GM19397 (cell line): ENCODE measurements at regions not wholly inside any gene's neighbourhood (a gene's known extent, or its start where the extent isn't known, plus 50 kb on each side); places are given as distances from the start of the nearest gene placed in this dataset.

Experiments used
- ATAC-seq: cut with Tn5 transposase; IDR thresholded peaks from one replicate; pipeline ENCODE4 v1.9.1; 2021; ENCODE audit warnings: mild to moderate bottlenecking, moderate library complexity; ENCODE audit not compliant: unreplicated experiment

DNA sequence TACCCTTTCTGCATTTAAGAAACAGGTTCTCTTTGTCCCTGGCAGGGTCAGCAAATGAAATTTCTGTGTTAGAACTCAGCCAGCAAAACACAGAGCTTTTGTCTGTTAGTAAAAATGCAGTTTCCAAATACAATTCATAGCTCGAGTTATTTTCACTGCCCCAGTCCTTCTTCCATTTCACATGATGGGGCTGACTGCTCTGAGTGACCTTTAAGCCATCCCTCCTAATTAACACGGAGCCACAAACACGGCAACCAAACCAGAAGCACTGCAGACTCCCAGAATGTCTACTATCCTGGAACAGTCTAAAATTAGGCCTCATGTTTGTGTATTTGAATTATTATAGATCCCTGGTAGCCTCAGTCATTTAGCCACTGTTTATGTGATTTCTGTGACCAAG is 99.1 kb upstream of the RGS4 start:
- ATAC-seq = no peak

DNA sequence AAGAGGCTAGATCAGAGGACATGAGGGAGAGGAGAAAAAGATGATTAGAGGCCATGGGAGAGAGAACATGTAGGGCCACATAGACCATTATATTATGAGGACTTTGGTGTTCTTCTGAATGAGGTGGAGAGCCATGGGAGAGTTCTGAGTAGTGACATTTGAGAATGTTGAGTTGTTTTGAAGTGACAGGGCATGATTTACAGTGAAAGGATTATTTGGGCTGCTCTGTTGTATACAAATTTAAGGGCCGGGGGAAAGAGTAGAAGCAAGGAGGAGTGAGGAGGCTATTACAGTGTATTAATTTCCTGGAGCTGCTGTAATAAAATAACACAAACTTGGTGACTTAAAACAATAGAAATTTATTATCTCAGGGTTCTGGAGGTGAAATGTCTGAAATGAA is 102.5 kb upstream of the RGS4 start:
- no peak for ATAC-seq

DNA sequence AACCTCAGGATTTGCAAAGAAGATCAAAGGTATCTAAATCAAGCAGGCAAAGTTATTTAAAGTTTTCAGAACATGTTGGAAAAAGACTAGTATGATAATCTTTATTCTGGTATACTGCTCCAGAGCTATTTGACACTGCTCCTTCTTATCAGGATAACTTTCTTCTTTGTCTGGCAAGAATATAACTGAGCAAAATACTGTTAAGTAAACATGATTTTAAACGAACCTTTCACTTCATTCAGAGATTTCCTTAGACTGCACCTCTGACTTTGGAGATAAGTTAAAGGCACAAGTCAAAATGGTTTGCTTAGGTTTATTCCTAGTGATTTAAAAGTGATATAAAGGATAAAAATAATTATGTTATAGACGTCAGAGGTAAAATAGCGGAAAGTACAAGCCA is 103.9 kb upstream of the CCDC190 start:
- no peak for ATAC-seq

DNA sequence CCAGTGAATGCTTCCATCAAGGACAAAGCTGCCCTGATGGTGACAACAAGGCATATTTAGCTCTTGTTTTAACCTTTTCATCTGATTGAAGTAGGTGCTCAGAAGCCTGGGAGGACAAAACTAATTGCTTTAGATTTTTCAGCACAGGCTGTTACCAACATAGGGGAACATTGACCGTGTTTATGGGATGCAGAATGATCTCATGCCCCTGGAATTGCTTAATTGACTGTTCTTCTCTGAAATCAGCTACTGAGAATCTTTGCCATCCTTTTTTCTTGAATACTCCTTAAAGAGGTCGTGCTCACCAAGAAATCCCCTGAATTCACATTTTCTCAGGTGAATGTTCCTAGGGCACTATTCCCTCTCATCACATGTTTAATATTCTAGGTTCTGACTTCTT is 95.9 kb upstream of the CCDC190 start:
- ATAC-seq = no peak

DNA sequence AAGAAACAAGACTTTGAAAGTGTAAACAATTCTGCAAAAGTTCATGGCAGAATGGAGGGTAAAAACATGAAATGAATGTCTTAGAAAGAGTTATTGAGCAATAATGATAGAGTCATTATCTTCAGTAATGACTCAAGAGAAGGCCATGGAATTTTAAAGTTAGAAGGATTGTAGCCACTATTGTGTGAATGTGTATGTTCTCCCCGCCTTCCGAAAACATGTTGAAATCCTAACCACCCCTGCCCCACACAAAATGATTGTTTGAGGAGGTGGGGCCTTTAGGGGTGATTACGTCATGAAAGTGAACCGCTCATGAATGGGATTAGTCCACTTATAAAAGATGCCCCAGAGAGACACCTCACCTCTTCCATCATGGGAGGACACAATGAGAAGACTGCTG is 93.8 kb upstream of the CCDC190 start:
- no peak for ATAC-seq

DNA sequence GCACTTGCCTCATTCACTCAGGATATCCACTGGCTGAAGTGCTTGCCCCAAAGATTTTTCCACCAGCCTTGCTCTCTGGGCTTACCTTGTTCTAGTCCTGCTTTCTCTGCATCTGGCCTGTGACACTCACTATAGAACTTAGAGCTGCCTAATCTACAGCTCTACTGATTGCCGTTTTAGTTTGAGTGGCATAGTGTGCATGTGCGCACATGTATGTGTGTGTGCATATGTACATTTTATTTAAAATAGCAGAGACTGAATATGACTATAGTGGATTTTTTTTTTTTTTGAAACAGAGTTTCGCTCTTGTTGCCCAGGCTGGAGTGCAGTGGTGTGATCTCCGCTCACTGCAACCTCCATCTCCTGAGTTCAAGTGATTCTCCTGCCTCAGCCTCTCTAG is 92.0 kb upstream of the CCDC190 start:
- ATAC-seq = no peak

DNA sequence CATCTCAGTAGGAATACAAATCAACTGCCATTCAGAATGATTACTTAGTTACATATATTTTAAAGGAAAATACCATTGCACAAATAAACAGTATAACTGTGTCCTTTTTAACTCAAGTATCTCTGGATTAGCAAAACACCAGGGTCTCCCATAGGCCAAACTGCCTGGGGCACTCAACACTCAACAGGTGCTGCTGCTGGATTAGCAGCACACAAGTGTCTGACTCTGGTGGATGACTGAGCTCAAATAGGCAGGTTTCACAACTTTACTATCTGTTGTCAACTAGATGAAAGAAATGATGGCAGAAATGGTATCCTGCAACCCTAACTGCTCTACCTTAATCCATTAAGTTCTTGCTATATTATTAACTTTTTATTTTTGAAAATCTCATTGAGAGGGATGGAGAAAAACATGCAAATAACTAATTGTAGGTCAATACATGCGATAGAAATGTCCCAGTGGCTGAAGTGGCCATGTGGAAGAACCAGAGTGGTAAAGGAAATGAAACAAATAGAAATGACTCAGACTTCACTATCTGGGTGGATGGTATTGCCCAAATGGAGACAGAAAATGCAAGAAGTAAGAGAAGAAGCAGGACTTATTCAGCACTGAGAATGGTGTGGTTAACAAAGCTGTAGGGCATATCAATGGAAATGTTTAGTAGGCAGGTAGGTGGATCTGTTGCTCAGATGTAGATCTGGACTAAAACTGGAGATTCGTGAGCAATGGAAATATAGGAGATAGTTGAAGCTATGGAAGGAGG is 90.8 kb upstream of the CCDC190 start:
- peak; percentile 86 for ATAC-seq

DNA sequence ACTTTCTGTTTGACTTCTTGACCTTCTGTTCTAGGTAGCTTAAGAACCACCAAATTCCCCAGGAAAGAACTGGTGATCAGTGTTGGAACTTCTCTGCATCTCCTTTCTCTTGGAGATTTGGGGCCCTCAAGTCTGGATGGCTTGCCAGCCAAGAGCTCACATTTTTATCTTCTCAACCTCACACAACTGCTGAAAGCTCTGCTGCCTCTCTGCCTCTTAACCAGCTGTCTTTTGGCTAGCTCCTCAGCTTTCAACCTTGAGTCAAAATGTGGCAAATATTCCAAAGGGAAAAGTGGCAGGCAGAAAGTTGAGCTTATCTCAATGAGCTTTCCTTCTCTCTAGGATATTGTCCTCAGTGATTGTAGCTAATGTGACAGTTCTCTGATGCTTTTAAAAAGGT is 89.2 kb upstream of the CCDC190 start:
- no peak for ATAC-seq

DNA sequence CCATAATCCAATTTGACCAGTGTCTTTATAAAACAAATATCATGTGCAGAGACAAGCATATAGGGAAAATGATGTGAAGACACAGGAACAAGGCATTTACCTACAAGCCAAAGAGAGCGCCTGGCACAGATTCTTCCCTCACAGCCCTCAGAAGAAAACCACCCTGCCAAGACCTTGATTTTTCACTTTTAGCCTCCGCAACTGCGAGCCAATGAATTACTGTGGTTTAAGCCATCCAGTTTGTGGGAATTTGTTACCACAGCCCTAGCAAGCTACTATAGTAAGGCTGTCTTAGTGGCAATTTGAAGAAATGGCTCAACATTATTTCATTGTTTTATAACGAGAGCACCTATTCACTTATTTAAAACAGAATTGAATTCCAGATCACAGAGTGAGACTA is 85.7 kb upstream of the CCDC190 start:
- no peak for ATAC-seq

DNA sequence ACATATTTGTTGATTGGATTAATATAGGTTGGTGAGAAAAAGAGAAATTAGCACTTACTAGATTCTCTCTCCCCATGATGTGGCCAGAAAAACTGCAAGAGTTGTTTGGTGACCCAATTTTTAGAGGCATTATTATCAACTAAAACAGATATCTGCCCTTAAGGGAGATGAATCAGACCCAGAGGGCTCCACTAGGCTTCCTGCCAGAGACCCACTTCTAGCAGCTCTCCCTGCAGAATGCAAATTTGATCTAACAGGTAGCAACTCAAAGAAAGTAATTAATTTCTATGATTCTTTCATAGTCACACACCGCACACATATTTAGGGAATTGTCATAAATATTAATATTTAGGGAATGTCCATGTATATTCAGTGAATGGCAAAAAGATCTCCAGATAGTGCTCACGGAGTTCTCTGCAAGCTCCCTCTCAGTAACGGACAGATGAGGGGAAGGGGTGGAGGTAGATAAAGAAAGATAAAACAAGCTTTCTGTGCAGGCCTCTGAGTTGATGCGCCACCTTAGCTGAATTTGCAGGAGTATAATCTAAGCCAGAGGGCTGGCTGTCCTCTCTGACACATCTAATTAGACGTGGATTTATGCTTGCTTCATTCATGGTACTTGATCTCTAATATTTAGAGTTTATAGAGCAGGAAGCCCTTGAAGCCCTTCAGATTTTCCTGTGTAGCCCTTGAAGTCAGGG is 84.1 kb upstream of the CCDC190 start:
- no peak for ATAC-seq

DNA sequence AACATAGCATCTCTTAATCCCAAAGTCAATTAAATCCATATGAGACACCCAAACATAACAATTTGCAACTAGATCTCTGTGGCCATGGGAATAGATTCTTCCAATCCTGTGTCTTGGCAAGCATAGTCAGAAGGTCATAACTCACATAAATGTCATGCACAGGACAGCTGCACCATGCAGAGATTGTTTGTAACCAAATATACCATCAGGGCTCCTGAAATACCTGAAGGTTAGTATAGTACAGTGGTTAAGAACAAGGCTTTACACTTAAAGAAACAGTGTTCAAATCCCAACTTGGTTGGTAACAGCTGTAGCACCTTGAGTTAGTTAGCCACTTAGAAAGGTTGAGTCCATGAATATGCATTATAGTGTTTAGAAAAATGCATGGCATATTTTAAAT is 82.6 kb upstream of the CCDC190 start:
- no peak for ATAC-seq

DNA sequence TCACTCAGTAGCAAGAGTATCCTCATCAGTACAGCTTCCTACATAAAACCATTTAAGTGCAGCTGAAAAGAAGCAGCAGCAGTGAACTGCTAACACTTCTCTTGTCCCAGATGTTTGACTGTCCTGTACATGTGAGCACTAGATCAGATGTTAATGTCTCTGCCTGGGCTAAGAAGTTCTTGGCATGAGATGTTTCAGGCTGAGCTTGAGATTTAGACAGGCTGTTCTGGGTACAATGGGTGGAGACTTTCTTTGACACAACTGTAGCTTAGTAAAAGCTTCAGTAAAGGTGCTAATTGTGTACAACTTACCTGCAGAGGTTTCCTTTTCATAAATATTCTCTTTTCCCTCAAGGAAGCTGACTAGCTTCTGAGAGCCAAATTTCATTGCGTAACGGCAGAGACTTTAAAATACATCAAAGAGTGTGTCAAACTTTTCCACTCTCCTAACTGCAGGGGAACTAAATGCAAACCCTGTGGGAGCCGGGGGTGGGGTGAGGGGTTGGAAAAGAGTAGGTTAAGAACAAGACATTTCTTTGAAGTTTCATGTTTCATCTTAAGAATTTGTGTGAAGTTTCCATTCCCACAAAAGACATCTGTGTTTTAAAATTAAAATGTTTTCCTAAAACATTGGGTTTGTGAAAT is 82.1 kb upstream of the CCDC190 start:
- ATAC-seq = no peak

DNA sequence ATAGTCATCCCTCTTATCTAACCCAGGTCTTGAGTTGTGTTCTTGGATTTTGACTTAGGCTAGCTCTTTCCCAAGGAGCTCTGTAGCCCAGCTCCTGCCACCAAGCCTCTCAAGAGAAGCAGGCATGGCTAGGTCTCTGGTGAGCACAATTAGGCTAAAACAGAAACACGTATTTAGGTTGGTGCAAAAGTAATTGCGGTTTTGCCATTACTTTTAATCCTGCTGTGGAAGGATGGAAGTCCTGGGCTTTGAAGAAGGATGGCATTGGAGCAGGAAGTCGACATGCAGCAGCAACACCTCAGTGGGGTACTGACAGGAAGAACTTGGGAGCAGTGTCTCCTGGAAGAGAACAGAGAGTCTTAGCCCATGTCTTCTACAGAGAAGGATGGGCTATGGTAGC is 80.0 kb upstream of the CCDC190 start:
- no peak for ATAC-seq

DNA sequence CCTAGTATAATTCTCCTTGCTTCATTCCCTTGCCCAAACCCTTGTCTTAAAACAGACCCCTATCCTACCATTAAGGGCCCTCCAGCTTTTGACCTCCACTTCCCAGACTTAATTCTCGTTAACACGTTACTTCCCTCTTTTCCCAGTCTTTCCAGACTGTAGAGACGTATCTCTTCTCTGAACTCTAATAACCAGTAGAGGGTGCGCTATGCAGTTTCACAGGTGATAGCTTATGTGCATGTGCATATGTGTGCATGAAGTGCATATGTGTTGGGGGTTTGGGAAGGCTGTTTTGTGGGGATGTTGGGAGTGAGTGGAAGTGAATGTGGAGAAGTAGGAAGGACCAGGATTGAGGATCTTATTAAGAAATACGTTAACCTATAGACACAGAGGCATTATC is 78.1 kb upstream of the CCDC190 start:
- no peak for ATAC-seq

DNA sequence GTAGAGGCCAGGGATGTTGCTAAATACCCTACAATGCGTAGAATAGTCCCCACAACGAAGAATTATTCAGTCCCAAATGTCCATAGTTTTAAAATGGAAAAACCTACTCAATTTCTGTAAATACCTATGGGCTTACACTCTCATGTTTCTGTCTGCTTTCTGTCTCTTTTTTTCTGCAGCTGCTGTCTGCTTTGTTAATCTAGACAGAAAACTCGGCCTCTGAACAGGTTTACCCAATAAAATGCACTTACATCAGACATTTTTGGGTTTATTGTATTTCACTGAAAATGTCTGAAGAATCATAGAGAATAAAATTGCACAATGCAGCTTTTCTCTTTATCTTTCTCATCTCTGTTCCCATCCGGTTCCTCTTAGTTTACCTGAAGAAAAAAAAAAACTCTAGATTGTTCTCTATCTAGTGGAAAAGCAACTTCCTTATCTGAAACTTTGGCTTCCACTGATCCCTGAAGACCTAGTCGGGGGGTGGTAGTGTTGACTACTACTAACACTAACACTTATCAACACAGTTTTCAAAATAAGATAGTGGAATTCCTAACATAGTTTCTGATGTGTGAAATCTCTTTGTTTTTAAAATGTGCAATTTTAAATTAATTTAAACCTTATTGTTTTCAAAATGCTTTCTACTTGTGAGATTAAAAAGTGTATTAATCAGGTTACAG is 76.9 kb upstream of the CCDC190 start:
- ATAC-seq = no peak

DNA sequence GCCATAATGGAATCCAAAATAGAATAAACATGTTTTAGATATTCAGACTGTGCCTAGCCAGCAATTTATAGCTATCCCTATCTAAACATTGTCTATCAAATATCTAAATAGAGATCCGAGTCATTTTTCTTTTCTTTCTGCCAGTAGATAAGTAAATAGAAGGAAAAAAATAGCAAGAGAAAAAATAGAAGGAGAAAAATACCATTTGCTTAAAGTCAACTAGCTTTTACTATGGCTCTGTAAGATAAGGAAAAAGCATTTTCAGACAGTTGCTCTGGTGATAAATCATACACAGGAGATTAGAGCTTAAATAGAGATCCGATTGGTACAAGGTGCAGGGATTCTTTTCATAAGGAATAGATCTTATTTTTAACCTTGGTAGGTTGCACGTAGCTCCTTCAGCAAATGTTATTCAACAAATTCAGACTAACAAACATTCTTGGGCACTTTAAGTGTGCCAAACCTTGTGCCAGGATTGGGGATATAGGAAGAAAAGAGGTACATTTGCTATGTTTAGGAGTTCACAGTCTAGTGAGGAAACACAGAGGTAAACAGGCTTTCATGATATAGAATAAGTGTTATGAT is 70.1 kb upstream of the CCDC190 start:
- no peak for ATAC-seq

DNA sequence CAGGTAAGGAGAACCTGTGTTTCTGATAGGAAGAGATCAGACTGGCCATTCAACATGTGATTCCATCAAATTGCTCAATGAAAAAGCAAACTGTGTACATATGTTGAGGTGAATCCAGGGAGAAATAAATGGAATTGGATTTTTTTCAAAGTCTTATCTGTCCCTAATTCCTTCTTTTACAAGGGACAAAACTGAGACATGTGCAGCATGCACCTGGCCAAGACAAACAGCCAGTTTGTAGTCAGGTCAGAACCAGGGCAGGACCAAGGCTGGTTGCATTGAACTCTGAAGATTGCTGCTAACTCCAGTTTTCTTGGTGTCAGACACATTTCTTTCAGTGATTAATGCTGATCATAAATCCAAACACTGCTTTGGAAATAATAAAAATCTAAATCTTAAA is 69.6 kb upstream of the CCDC190 start:
- no peak for ATAC-seq

DNA sequence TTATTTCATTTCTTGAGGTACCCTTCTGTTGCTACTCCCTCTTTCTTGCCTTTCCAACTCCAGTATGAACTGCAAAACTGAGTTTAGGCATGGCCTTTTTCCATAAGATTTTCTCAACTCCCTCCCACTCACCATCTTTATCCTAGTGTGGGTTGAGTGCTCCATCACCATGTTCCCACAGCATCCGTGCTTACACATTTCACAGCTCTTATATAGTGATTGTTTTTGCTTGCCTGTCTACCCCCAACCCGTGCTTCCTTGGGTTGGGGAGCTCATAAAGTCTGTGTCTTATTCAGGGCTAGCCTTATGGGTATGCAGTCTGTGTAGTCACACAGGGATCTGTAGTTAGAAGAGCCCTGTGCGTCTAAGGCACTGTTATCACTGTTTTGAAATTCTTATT is 68.2 kb upstream of the CCDC190 start:
- no peak for ATAC-seq

DNA sequence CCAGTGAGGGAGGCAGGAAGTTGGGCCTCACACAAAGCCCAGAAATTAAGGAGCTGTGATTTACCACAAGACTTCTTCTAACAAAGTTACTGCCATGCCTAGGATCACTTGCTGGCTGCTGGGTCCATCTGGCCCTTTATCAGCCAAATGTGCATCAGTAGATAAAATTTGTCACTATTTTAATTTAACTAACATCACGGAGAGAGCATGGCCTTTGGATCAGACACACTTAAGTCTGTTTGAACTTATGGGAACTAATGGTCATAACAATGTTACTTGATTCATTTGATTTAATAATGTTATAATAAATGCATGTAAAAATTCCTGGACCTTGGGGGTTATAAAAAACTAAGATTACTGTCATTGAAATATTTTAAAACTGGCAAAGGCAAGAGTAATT is 67.2 kb upstream of the CCDC190 start:
- no peak for ATAC-seq

DNA sequence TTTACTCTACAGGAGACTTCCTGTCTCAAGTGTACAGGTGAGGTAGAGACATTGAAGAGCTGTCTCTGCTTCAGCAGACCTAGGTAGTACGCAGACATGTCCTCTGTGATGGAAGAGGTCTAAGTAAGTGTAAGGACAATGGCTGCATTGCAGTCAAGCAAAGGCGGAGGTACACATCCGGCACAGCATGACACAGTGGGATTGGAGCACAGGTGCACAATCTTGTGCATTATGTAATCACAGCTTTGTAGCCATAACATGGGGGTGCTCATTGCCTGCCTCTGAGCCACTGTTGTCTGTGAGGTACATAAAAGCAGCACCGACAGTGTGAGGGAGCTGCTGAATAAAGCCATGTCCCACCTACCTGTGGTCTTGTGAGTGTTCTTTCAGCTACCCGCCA is 66.4 kb upstream of the CCDC190 start:
- ATAC-seq = no peak

DNA sequence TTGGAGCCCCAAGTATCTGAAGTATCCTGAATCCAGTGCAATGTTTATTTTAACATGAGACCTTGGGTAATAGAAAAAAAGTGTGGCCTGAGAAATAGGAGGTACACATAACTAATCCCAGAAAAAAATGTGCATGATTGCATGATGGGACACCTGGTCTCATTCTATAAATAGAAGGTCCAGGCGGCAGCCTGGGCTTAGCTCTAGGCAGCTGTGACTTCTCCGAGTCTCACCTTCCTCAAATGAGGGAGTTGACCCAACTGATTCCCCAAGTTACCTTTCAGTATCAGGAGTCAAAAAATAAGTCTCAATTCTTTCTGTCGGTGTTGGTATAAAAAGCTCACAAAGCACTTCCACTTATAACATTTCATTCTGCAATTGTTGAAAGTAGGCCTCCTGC is 65.9 kb upstream of the CCDC190 start:
- no peak for ATAC-seq
